ENCODE measurements at regions not wholly inside any gene's neighbourhood (a gene's known extent, or its start where the extent isn't known, plus 50 kb on each side); places are given as distances from the start of the nearest gene placed in this dataset.
A peak's percentile ranks its signal among the peaks of the same experiment; 100 is the strongest.

GRCh38 chr1:203569490-203570318 is 56.9 kb upstream of the ATP2B4 start:
- H3K79me2 ChIP-seq (ENCODE audit: insufficient read depth, low read length) = no peaks in the 10 kb centered on the region
- H3K4ac ChIP-seq (ENCODE audit: low read depth, low read length) = no peak overlapping the region
- no peak overlapping the region for H3K18ac ChIP-seq (ENCODE audit: insufficient read length, low read depth, low read length)
- Mint-ChIP-seq H3K4me3 (no peak overlapping the region), H3K27ac (peak overlapping the region in 1 of 3 experiments; percentile 90; a peak in 2 of 7 replicates), H3K27me3 (ENCODE audit: low read depth) (peaks cover 10% of the 10 kb centered on the region), H3K36me3 (ENCODE audit: insufficient read depth in 1 of 3, low read depth in 3 of 3) (no peaks in the 10 kb centered on the region), H3K9me3 (no peaks in the 10 kb centered on the region; a peak in 1 of 5 replicates), H3K4me1 (peaks cover 17% of the 10 kb centered on the region in 2 experiments)
- no peak for TF ChIP-seq CTCF (conservative IDR thresholded peaks at IDR 0.05)
- peaks cover 4% of the 10 kb centered on the region for H3K4me1 ChIP-seq (ENCODE audit: insufficient read depth, low read length)
- no peaks in the 10 kb centered on the region for H3K9me3 ChIP-seq (ENCODE audit: control insufficient read depth, low read depth, low read length)
- H2BK12ac ChIP-seq (ENCODE audit: insufficient read length, low read depth, low read length) = no peak overlapping the region
- no peak for DNase-seq
- no peak overlapping the region; the same call in 1 of the 2 replicates for H3K14ac ChIP-seq (ENCODE audit: insufficient read depth, low read length)
- H3K27ac ChIP-seq (ENCODE audit: insufficient read length, low read depth, low read length) = no peak overlapping the region
- no peak overlapping the region for H2BK15ac ChIP-seq (ENCODE audit: low read depth, low read length)
- H3K9ac ChIP-seq (ENCODE audit: extremely low read depth, insufficient read length, low read length) = no peak overlapping the region
- no peak overlapping the region for H2BK20ac ChIP-seq (ENCODE audit: low read depth, low read length, poor library complexity, severe bottlenecking)
- H3K79me1 ChIP-seq (ENCODE audit: insufficient read depth, low read depth, low read length, poor library complexity, severe bottlenecking) = no peaks in the 10 kb centered on the region
- WGBS (ENCODE audit: extremely low coverage, insufficient read length, low lambda C conversion rate) = no CpG with 5 or more reads among the region's 12 CpGs
- H4K8ac ChIP-seq (replicated peaks; ENCODE audit: insufficient read length, low read depth, low read length) = no peak overlapping the region
- H3K23ac ChIP-seq (ENCODE audit: insufficient read length, low read depth, low read length) = no peak overlapping the region
- no peak overlapping the region for H3T11ph ChIP-seq (ENCODE audit: low read length)
- H2AK5ac ChIP-seq (ENCODE audit: insufficient read length, low read length) = no peak overlapping the region
- no peak overlapping the region for H2BK5ac ChIP-seq (ENCODE audit: insufficient read length, low read length)
- H3K4me2 ChIP-seq (ENCODE audit: insufficient read depth, insufficient read length, low read length) = no peak overlapping the region
- H2BK120ac ChIP-seq (ENCODE audit: low read depth, low read length, poor library complexity, severe bottlenecking) = no peak overlapping the region
- no peak overlapping the region for H2AFZ ChIP-seq (ENCODE audit: low read length)
- no peak overlapping the region for H4K5ac ChIP-seq (ENCODE audit: insufficient read length, low read depth, low read length)
- no peaks in the 10 kb centered on the region for H3K23me2 ChIP-seq (ENCODE audit: insufficient read length, low read depth, low read length, poor library complexity, severe bottlenecking)
- H4K91ac ChIP-seq (ENCODE audit: insufficient read length, low read depth, low read length) = no peak overlapping the region
- no peaks in the 10 kb centered on the region for H3K27me3 ChIP-seq (ENCODE audit: insufficient read depth, low read length)
- no peaks in the 10 kb centered on the region for H4K20me1 ChIP-seq (ENCODE audit: control insufficient read depth, insufficient read depth, insufficient read length)
- no peak overlapping the region for H3K56ac ChIP-seq (ENCODE audit: insufficient read length, low read depth, low read length)

Data from H9 (cell line).